GM12872 (cell line): ENCODE measurements at regions not wholly inside any gene's neighbourhood (a gene's known extent, or its start where the extent isn't known, plus 50 kb on each side); places are given as distances from the start of the nearest gene placed in this dataset.

Experiments
- CTCF ChIP-seq: IDR thresholded peaks from 3 replicates; pipeline ENCODE4 v1.5.1; 2011; ENCODE audit warnings: low read depth, mild to moderate bottlenecking, low read length, moderate library complexity; ENCODE audit not compliant: insufficient read depth

GRCh38 chr7:98737176-98737575, 120.1 kb downstream of the NPTX2 start:
- no peak for TF ChIP-seq CTCF

- TF ChIP-seq CTCF = no peak
Observed at GRCh38 chr7:98740643-98741042, 123.6 kb downstream of the NPTX2 start.

GRCh38 chr7:98745722-98746318, 124.0 kb downstream of the TMEM130 start:
- TF ChIP-seq CTCF = peak; percentile 93

DNA sequence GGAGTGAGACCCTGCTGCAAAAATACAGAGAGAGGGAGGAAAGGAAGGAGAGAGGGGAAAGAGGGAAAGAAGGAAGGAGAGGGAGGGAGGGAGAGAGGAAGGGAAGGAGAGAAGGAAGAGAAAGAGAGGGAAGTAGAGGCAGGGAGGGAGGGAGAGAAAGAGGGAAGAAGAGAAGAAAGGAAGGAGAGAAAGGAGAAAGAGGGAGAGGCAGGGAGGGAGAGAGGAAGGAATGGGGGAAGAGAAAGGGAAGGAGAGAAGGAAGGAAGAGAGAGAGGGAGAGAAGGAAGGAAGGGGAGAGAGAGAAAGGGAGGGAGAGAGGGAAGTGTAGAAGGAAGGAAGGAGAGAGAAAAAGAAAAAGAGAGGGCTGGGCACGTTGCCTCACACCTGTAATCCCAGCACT, 121.7 kb downstream of the TMEM130 start:
- TF ChIP-seq CTCF = no peak

DNA sequence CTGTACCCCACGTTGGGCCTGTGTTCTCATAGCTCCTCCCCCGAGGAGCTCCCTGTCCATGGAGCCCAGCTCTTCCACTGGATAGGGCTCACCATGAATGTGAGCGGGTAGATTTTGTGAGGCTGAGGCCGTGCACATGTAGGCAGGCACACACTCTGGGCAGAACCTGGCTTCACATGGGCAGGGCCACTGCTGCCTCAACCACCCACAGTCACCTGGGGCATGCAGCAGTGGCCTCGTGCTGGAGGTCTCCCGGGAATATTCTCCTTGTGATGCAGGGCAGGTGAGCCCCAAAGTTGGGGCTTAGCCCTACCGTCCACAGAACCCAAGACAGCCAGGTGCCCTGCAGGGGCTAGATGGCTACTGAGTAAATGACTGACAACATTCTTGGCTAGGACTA, 116.6 kb downstream of the TMEM130 start:
- no peak for TF ChIP-seq CTCF

- no peak for TF ChIP-seq CTCF
Observed at GRCh38 chr7:98753989-98754479, 115.8 kb downstream of the TMEM130 start.

GRCh38 chr7:98755138-98755898, 114.5 kb downstream of the TMEM130 start:
- TF ChIP-seq CTCF = 0 out of 3 replicates have a peak, but pooled peaks have one; percentile 8
